ENCODE measurements at regions not wholly inside any gene's neighbourhood (a gene's known extent, or its start where the extent isn't known, plus 50 kb on each side); places are given as distances from the start of the nearest gene placed in this dataset.

DNA sequence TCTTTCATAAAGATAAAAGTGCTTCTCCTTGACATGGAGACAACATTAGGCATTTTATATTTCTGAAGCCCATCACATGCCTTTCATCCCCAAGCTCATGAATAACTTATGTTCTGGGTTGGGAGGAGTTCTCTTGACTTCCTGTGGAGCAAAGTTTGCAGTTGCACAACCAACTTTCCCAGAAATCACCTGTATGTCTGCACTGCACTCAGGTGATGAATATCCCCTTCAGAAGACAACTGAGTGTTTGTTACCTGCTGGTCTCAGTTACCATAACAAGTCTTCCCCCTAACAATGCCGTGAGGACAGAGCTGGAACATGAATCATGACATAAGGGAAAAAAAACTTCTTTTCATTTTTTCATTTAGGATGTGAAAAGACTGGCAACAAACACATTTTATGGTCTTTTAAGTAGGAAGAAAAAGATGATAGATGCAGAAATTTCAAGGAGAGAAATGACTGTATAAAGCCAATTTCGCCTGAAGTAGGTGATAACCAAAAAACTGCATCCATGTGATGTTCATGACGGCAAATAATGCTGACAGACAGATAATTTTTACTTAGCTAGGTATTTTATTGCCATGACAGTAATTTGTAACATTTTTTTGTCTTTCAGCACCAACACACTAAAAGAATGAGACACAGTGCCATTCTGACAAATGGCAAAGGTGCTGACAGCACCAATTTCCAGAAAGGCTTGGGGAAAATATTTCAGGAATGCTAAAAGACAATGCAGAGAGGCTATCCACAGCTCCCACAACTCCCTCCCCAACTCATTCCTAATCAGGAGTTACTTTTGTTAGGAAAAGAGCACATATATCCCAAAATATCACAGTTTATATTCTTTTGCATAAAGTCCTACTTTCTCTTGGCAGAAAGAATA lies 656.3 kb downstream of the PRELID2 start:
- Histone ChIP-seq H3K4me3 (no peak overlapping the region), H3K36me3 (no peaks in the 10 kb centered on the region), H3K9me3 (no peaks in the 10 kb centered on the region), H3K27ac (no peak overlapping the region), H3K27me3 (no peaks in the 10 kb centered on the region), H3K4me1 (no peaks in the 10 kb centered on the region)
- no peak for DNase-seq (ENCODE audit: low spot score)
- TF ChIP-seq CTCF (IDR thresholded peaks at IDR 0.05) = no peak

- Histone ChIP-seq H3K36me3 (no peaks in the 10 kb centered on the region), H3K27me3 (no peaks in the 10 kb centered on the region), H3K27ac (no peak overlapping the region), H3K4me1 (no peaks in the 10 kb centered on the region), H3K4me3 (no peak overlapping the region), H3K9me3 (no peaks in the 10 kb centered on the region)
- DNase-seq (ENCODE audit: low spot score) = no peak
- no peak for TF ChIP-seq CTCF (IDR thresholded peaks at IDR 0.05)
Measured at GRCh38 chr5:145176041-145176440, 659.1 kb downstream of the PRELID2 start.

DNA sequence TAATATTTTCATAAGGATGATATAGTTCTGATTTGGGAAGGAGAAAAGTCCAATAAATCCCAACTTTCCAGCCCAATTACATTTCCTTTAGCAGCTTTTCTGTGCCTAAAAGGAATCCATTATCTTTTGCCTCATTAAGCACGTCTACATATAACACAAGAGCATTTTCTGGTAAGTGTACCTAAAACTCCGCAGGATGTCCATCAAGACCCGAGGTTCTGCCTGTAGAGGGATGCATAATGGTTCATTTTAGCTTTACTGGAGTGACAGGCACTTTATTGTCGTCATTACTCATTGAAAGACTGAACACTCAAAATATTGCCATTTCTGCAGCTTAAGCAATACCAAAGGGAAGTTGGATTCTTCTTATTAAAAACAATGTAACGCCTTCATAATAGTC lies 669.0 kb downstream of the PRELID2 start:
- no peaks in the 10 kb centered on the region for H3K9me3 ChIP-seq
- H3K27me3 ChIP-seq = no peaks in the 10 kb centered on the region
- no peak for TF ChIP-seq CTCF (IDR thresholded peaks at IDR 0.05)
- no peaks in the 10 kb centered on the region for H3K36me3 ChIP-seq
- no peaks in the 10 kb centered on the region for H3K4me1 ChIP-seq
- no peak overlapping the region for H3K4me3 ChIP-seq
- DNase-seq (ENCODE audit: low spot score) = no peak
- H3K27ac ChIP-seq = no peak overlapping the region

- TF ChIP-seq CTCF (IDR thresholded peaks at IDR 0.05) = no peak
- DNase-seq (ENCODE audit: low spot score) = no peak
- Histone ChIP-seq H3K4me3 (no peak overlapping the region), H3K27ac (no peak overlapping the region), H3K9me3 (no peaks in the 10 kb centered on the region), H3K36me3 (no peaks in the 10 kb centered on the region), H3K27me3 (no peaks in the 10 kb centered on the region), H3K4me1 (no peaks in the 10 kb centered on the region)
Measured at GRCh38 chr5:145163876-145164275, 671.3 kb downstream of the PRELID2 start.

DNA sequence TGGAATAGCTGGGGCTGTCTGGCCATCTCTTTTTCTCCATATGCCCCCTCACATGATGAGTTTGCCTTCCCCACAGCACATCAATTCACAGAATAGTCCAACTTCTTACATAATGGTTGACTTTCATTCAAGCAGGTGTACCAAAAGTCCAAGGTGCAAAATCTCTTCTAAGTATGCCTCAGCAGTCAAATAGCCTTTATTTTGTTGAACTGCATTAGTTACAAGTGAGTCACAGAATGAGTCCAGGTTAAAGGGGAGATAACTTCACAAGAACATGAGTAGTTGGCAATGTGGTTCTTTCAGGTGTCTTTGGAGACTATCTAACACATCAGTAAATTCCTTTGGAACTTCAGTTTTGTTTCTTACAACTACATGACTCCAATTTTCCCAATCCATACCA lies 672.5 kb downstream of the PRELID2 start:
- Histone ChIP-seq H3K9me3 (no peaks in the 10 kb centered on the region), H3K36me3 (no peaks in the 10 kb centered on the region), H3K27me3 (no peaks in the 10 kb centered on the region), H3K4me3 (no peak overlapping the region), H3K4me1 (peaks cover 0 to under 1% of the 10 kb centered on the region in 2 donors), H3K27ac (no peak overlapping the region)
- no peak for DNase-seq (ENCODE audit: low spot score)
- no peak for TF ChIP-seq CTCF (IDR thresholded peaks at IDR 0.05)

DNA sequence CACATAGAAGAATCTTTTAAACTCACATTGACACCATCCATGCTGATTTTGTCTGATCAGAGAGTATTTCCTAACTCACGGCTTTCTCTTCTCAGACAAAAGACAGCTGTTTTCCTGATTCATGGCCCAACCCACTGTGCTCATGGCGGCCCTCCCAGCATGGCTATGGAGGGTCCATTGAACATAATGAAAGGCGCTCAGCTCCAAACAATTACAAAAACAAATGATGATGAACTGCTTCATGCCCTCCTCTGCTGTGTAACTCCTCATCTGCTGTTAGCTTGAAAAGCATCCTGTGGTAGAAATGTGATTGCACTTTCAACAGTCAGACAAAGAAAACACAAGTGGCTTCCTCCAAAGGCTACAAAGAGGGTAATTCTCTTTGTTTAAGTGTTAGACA lies 673.8 kb downstream of the PRELID2 start:
- no peak for DNase-seq (ENCODE audit: low spot score)
- TF ChIP-seq CTCF (IDR thresholded peaks at IDR 0.05) = no peak
- Histone ChIP-seq H3K4me3 (no peak overlapping the region), H3K4me1 (peaks cover 0 to 6% of the 10 kb centered on the region in 2 donors), H3K36me3 (no peaks in the 10 kb centered on the region), H3K27me3 (no peaks in the 10 kb centered on the region), H3K27ac (no peak overlapping the region), H3K9me3 (no peaks in the 10 kb centered on the region)

All from right atrium auricular region (tissue), 2 donors.